NCI-H2227 (cell line): ENCODE measurements at regions not wholly inside any gene's neighbourhood (a gene's known extent, or its start where the extent isn't known, plus 50 kb on each side); places are given as distances from the start of the nearest gene placed in this dataset.

ENCODE experiments used
- DNase-seq: peaks from one replicate; lab custom pipeline; 2025; ENCODE audit not compliant: unreplicated experiment; lab: John Stamatoyannopoulos, UW

DNA sequence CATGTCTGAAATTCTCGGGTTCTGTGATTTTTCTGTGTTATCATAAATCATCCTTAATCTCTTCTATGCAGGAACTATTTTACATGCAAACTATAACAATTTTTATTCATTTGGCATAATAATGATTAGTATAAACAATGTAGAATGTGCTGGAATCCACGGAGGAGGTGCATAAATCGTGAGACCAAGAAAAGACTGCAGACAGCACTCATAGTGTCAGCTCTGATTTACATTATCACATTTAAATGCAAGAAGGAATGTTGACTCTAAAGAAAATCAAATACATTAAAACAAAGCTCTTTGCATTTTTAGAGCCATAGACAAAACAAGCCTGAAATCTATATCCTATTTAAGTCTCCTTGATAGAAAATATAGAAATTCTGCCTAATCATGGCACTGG is 501.7 kb upstream of the STXBP6 start:
- no peak for DNase-seq

DNA sequence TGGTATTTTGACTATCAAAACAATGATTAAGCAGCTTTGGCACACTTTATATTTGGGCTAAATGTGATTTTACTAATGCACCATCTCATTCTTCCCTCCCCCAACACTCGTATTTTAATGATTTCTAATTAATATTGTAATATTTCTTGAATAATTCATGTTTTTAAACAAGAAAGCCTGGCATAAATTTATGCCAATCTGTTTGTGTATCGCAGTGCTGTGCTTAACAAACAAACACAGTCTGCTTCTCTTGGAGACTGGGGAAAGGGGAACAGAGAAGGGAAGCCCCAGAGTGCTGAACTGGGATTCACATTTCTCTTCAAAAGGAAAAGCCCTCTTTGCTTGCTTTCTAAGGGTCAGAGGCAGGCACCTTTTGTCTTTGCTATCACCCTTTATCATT is 496.9 kb upstream of the STXBP6 start:
- DNase-seq: no peak

GRCh38 chr14:25537846-25538455 is 488.0 kb upstream of the STXBP6 start:
- DNase-seq: peak; percentile 59

DNA sequence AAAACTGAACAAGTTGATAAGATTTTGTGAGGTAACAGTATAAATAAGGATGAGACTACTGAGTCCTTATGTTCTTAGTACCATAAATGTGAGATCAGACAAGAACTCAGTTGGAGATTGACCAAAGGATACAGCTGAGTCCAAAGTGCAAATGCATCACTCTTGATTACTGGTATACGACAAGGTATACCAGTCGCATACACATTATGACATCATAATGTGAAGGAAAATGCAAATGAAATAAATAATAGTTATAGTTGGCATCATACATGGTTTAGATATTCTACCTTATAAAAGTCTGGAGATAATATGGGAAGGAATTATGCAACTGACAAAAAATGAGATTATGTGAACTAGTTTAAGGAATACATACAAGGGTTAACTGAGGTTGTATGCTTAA is 476.3 kb upstream of the STXBP6 start:
- no peak for DNase-seq

- DNase-seq: peak; percentile 13
These were observed 473.0 kb upstream of the STXBP6 start for GRCh38 chr14:25522926-25523325.

- no peak for DNase-seq
These were observed 472.2 kb upstream of the STXBP6 start for GRCh38 chr14:25522116-25522515.

DNA sequence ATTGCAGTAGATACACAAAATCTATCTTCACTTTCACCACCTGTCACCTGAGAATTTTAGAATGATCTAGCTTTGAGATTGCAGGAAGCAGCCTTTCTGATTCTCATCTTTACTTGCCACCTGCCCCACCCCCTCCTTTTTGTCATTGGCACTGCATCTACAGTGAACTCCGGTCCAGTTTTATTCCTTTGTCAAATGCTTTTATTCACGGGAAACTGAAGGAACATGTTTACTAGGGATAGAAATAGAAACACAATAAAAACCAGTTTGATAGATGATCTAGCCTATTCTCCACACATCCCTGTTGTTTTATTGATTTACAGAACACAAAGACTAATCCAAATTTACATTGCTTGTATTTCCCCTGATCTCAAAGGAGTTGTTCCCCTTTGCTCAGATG is 471.7 kb upstream of the STXBP6 start:
- DNase-seq: no peak

GRCh38 chr14:25520821-25521220 is 470.9 kb upstream of the STXBP6 start:
- DNase-seq: peak; percentile 38

DNA sequence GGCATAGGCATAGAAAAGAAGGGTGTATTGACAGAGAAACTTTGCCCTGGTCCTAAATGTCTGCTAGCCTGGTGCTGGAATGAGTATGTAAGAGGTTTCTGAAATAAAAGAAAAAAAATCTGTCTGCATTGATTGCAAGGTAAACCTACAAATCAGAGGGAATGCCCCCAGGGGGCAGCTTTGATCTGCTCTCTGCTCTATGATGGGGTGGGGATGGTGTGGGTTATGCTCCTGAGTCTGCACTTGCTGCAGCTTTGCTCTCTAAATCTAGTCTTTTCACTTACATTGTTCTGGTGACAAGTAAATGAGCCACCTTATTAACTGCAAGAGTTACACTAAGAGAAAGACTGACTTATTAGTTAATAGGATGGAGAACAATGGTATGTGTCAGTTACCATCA is 468.4 kb upstream of the STXBP6 start:
- DNase-seq: peak; percentile 14

DNA sequence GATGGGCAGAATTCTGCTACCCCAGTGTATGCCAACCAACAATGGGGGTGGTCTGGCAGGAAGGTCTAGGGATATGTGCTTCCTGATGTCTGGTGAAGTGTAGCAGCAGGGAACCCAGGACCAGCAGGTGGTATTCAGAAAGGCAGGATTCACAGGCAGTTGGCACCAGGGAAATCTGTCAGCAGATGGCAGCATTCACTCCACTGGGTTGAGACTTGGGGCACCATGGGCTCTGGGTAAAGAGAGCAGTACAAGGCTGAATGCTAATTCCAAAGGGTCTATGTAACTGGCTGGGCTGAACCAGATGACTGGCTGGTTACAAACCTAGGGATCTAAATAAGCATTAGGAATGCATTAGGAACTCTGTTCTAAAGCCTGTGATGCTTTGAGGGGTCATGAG is 466.9 kb upstream of the STXBP6 start:
- DNase-seq: no peak

DNA sequence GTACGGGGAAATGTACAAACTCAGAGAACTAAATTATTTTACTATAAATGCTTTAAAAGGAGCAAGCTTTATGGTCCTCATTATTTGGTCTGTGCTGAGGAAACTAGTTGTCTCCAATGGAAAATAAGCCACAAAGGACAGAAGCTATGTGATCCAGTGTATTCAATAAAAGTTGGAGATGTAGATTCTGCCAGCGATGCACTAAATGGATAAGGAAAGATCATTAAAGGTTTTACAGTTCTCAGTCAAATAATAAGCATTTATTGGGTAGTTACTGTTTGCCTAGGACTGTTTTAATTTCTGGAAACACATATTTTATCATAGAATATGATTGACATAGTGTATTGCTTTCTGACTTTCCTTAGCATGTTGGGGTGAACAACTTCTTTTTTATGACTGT is 458.9 kb upstream of the STXBP6 start:
- no peak for DNase-seq

- no peak for DNase-seq
These were observed 451.8 kb upstream of the STXBP6 start for GRCh38 chr14:25501749-25502148.

DNA sequence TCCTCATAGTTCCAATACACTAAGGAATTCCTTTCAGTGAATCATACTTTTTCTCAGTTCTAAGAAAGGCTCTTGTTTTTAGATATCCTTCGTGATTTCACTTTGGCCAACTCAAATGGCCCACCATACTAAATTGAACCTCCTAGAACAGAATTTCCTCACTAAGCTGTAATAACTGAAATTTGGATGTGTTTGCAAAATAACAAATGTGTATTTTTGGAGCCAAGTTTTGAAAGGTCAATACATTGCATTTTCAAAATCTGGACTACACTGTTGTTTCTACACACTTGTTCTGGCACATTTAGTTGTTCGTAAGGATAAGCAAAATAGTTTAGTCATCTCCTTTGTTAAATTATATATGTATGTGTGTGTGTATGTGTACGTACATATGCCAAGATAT is 439.0 kb upstream of the STXBP6 start:
- no peak for DNase-seq

GRCh38 chr14:25485381-25485780 is 435.4 kb upstream of the STXBP6 start:
- no peak for DNase-seq

- no peak for DNase-seq
These were observed 435.0 kb upstream of the STXBP6 start for GRCh38 chr14:25484906-25485305.

GRCh38 chr14:25484235-25484634 is 434.3 kb upstream of the STXBP6 start:
- DNase-seq: peak; percentile 21

DNA sequence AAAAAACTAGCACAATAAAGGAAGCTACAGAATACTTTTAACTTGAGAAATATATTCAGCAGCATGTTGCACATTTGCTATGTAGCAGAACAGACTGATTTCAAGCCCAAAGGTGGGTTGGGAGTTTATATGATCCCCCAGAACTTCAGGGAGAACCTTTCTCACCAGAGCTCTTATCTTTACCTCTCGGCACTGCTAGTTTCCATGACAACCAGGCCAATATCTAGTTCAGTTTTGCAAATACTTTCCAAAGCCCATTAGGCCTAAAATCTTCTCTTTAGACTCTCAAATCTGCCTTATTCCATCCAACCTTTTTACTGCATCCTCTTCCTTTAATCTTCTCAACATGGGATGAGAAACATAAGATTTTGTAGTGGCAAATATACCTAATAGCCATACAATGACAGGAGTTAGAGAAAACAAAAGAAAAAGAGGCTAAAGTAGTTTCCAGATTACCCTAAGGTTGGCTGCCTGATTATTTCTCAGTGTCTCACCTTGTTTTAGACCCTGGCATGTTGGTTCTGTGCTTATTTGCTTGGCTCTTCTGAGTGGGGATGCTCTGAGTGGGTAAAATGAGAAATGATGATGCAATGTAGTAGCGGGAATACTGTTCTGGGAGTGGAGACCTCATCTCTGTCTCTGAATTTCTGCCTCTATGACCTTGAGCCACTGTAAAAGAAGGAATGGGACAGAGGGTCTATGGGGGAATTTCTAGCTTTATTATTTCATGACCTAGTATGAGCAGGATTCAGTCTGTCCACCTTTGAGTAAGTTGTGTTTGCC is 427.6 kb upstream of the STXBP6 start:
- DNase-seq: no peak

- no peak for DNase-seq
These were observed 422.8 kb upstream of the STXBP6 start for GRCh38 chr14:25472700-25473099.

- DNase-seq: no peak
These were observed 414.8 kb upstream of the STXBP6 start for GRCh38 chr14:25464772-25465171.

DNA sequence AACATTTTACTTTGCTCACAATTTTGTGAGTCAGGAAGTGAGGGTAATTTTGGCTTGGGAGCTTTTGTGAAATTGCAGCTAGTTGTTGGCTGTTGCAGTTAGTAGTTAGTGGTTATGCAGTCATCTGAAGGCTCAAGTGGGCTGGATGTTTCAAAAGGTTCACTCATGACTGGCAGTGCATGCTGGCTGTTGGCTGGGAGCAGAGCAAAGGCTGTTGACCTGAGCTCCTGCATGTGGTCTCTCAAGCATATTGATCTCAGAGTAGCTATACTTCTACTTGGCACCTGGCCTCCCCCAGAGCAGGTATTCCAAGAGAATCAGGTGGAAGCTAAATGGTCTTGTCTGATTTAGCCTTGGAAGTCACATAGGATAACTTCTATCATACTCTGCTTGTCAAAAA is 414.1 kb upstream of the STXBP6 start:
- no peak for DNase-seq

DNA sequence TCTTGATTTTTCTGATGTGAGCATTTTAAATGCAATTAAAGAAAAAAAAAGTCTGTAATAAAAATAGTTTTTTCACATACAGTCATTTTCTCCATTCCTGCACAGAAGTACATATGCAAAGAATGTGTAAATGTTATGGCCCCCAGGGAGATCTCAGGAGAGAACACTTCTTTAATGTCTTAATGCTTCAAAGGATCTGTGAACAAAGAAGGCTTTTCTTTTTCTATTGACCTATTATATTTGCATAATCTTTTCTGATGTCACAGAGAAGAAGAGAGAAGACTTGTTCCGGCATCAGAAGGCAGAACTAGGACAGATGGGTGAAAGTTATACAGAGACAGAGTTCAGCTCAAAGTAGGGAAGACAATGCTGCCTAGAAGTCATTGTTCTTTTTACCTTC is 413.5 kb upstream of the STXBP6 start:
- DNase-seq: no peak

- no peak for DNase-seq
These were observed 411.8 kb upstream of the STXBP6 start for GRCh38 chr14:25461780-25462179.

DNA sequence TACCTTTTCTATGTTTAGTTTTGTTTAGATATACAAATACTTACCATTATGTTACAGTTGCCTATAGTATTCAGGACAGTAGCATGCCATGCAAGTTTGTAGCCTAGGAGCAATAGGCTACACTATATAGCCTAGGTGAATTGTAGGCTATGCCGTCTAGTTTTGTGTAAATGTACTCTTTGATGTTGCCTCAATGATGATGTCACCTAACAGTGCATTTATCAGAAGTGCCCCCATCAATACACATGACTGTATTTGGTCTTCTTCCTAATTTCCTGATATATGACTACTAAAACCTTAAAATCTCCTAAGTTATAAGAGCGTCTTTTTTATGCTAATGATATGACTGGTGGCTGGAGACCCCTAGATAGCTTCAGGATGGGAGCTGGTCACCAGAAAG is 394.4 kb upstream of the STXBP6 start:
- no peak for DNase-seq
